GM18907 (cell line): ENCODE measurements at regions not wholly inside any gene's neighbourhood (a gene's known extent, or its start where the extent isn't known, plus 50 kb on each side); places are given as distances from the start of the nearest gene placed in this dataset.
"Not testable (repeated sequence)": the region's sequence is repeated elsewhere in the genome, so short reads cannot be mapped to it uniquely, and the experiment has no call there.

ENCODE experiments used
- ATAC-seq: cut with Tn5 transposase; IDR thresholded peaks from one replicate; pipeline ENCODE4 v1.9.1; 2021; ENCODE audit warnings: mild to moderate bottlenecking, moderate library complexity; ENCODE audit not compliant: unreplicated experiment

- ATAC-seq = no peak
Measured at GRCh38 chr5:143636931-143637528, 174.9 kb upstream of the HMHB1 start.

GRCh38 chr5:143635888-143636287 is 176.1 kb upstream of the HMHB1 start:
- ATAC-seq = no peak

GRCh38 chr5:143635146-143635752 is 176.7 kb upstream of the HMHB1 start:
- no peak for ATAC-seq

GRCh38 chr5:143634689-143635088 is 177.3 kb upstream of the HMHB1 start:
- no peak for ATAC-seq

GRCh38 chr5:143629871-143630659 is 181.9 kb upstream of the HMHB1 start:
- ATAC-seq = no peak

- not testable (repeated sequence) for ATAC-seq
Measured at GRCh38 chr5:143625048-143625447, 186.9 kb upstream of the HMHB1 start.

GRCh38 chr5:143624465-143624864 is 187.5 kb upstream of the HMHB1 start:
- no peak for ATAC-seq

GRCh38 chr5:143619040-143619439 is 192.9 kb upstream of the HMHB1 start:
- no peak for ATAC-seq

- ATAC-seq = no peak
Measured at GRCh38 chr5:143618141-143618540, 193.8 kb upstream of the HMHB1 start.

- no peak for ATAC-seq
Measured at GRCh38 chr5:143614831-143615230, 197.1 kb upstream of the HMHB1 start.

GRCh38 chr5:143613329-143613728 is 198.6 kb upstream of the HMHB1 start:
- no peak for ATAC-seq

- ATAC-seq = no peak
Measured at GRCh38 chr5:143610946-143611345, 201.0 kb upstream of the HMHB1 start.

GRCh38 chr5:143606043-143606752 is 202.7 kb upstream of the NR3C1 start:
- ATAC-seq = peak; percentile 90

GRCh38 chr5:143605403-143606005 is 202.0 kb upstream of the NR3C1 start:
- ATAC-seq = peak; percentile 75

- no peak for ATAC-seq
Measured at GRCh38 chr5:143601917-143602333, 198.4 kb upstream of the NR3C1 start.

GRCh38 chr5:143601357-143601756 is 197.9 kb upstream of the NR3C1 start:
- no peak for ATAC-seq

GRCh38 chr5:143600396-143601075 is 197.1 kb upstream of the NR3C1 start:
- no peak for ATAC-seq

GRCh38 chr5:143599474-143599873 is 196.0 kb upstream of the NR3C1 start:
- no peak for ATAC-seq

- no peak for ATAC-seq
Measured at GRCh38 chr5:143596824-143597223, 193.3 kb upstream of the NR3C1 start.
